ENCODE measurements at regions not wholly inside any gene's neighbourhood (a gene's known extent, or its start where the extent isn't known, plus 50 kb on each side); places are given as distances from the start of the nearest gene placed in this dataset.

DNA sequence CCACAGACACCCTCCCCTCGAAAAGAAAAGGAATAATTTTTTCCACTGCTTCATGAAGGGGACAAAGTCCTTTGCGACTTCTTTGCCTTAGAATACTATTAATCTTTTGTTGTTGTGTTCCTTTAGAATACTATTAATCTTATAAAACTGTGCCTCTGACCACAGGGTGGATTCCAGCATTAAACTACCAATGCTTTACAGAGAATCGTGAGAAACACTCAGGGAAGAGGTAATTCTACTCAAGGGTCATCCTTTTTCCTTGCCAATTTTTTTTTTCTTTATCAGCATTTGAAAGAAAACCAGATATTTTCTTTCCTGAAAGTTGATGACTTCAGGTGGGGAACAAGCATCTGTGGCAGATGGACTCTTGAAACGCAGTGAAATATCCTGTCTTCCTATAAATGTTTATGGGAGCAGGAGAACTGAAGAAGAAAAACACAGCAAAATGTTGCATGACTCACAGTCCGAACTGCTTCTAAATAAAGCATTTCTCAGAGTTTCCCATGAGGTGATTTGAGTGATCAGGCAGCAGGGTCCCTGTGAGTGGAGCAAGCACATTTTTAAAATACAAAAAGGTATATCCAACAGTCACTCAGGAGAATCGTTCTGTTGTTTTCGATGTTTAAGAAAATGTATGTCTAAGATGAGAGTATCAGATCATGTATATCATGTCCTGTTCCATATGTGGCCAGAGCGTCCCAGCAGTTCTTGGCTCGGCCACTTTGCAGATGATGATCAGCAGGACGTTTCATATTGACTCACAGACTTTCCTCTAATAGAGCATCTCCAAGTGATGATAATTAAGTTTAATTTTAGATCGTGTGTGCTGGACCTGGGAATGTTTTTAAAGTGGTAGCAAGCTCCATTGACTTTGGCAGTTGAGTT is 154.2 kb upstream of the RUNX1 start:
- 68 to 69% methylated on average over 11 of the region's 11 CpGs for WGBS, 2 donors
- ATAC-seq (ENCODE audit: low FRiP score in 2 of 2) (no peak), DNase-seq (no peak)

DNA sequence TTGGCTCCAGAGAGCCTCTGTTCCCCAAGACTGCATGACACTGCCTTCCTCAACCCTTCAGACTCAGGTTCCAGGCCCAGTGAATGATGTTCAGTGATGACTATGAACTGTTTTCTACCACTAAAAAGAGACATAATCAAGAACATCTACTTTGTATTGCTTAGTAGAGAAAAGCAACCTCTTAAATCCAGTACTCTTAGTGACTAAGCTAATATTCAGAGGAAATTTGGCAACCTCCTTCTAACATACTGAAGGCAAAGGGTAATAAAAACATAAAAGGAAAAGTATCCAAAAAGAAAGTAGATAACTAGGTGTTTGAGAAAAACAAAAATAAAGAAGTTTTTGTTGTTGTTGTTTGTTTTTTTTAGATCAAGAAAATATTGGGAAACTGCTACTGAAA is 153.3 kb upstream of the RUNX1 start:
- peaks cover 9 to 19% (median 12%) of the 10 kb centered on the region in 4 donors for H3K4me1 ChIP-seq
- TF ChIP-seq EP300 (IDR thresholded peaks at IDR 0.05) (no peak), POLR2A (IDR thresholded peaks at IDR 0.05) (no peak), POLR2AphosphoS5 (IDR thresholded peaks at IDR 0.05) (no peak)
- TF ChIP-seq, protein P1, sequence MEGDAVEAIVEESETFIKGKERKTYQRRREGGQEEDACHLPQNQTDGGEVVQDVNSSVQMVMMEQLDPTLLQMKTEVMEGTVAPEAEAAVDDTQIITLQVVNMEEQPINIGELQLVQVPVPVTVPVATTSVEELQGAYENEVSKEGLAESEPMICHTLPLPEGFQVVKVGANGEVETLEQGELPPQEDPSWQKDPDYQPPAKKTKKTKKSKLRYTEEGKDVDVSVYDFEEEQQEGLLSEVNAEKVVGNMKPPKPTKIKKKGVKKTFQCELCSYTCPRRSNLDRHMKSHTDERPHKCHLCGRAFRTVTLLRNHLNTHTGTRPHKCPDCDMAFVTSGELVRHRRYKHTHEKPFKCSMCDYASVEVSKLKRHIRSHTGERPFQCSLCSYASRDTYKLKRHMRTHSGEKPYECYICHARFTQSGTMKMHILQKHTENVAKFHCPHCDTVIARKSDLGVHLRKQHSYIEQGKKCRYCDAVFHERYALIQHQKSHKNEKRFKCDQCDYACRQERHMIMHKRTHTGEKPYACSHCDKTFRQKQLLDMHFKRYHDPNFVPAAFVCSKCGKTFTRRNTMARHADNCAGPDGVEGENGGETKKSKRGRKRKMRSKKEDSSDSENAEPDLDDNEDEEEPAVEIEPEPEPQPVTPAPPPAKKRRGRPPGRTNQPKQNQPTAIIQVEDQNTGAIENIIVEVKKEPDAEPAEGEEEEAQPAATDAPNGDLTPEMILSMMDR (IDR thresholded peaks at IDR 0.05): no peak
- no peak overlapping the region for H3K4me3 ChIP-seq
- H3K36me3 ChIP-seq: no peaks in the 10 kb centered on the region
- H3K27me3 ChIP-seq: no peaks in the 10 kb centered on the region
- no peak overlapping the region for H3K27ac ChIP-seq
- no peaks in the 10 kb centered on the region for H3K9me3 ChIP-seq
- ATAC-seq (ENCODE audit: low FRiP score in 2 of 2): no peak
- DNase-seq: no peak

More for the DNA sequence above, 154.2 kb upstream of the RUNX1 start:
- H3K27me3 ChIP-seq: no peaks in the 10 kb centered on the region
- H3K4me3 ChIP-seq: no peak overlapping the region
- TF ChIP-seq EP300 (IDR thresholded peaks at IDR 0.05): no peak
- TF ChIP-seq POLR2AphosphoS5 (IDR thresholded peaks at IDR 0.05): no peak
- TF ChIP-seq POLR2A (IDR thresholded peaks at IDR 0.05): no peak
- TF ChIP-seq, protein P1 (IDR thresholded peaks at IDR 0.05): no peak
- no peaks in the 10 kb centered on the region for H3K36me3 ChIP-seq
- H3K4me1 ChIP-seq: peaks cover 9 to 22% (median 12%) of the 10 kb centered on the region in 4 donors
- no peaks in the 10 kb centered on the region for H3K9me3 ChIP-seq
- H3K27ac ChIP-seq: no peak overlapping the region

DNA sequence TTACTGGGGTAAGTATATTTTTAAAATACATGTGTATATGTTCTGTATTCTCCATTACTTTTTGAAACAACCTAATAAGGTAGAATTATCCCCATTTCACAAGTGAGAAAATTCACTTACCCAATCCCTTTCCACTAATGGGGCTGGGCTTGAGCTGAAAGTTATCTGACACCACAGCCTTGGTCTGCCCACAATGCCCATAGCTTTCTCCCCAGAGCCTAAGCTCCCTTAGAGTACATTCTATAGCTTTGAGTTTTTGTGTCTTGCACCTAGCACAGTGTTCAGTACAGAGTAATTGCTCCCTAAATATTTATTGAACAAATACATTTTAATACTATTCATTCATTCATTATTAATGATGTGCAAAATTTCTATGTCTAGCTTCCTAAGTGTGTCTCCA is 152.7 kb upstream of the RUNX1 start:
- H3K9me3 ChIP-seq: no peaks in the 10 kb centered on the region
- no peaks in the 10 kb centered on the region for H3K27me3 ChIP-seq
- TF ChIP-seq, protein P1 (IDR thresholded peaks at IDR 0.05): no peak
- no peak for TF ChIP-seq POLR2AphosphoS5 (IDR thresholded peaks at IDR 0.05)
- TF ChIP-seq POLR2A (IDR thresholded peaks at IDR 0.05): no peak
- H3K36me3 ChIP-seq: no peaks in the 10 kb centered on the region
- H3K27ac ChIP-seq: no peak overlapping the region
- no peak overlapping the region for H3K4me3 ChIP-seq
- no peak for DNase-seq
- peaks cover 9 to 16% (median 12%) of the 10 kb centered on the region in 4 donors for H3K4me1 ChIP-seq
- ATAC-seq (ENCODE audit: low FRiP score in 2 of 2): no peak

DNA sequence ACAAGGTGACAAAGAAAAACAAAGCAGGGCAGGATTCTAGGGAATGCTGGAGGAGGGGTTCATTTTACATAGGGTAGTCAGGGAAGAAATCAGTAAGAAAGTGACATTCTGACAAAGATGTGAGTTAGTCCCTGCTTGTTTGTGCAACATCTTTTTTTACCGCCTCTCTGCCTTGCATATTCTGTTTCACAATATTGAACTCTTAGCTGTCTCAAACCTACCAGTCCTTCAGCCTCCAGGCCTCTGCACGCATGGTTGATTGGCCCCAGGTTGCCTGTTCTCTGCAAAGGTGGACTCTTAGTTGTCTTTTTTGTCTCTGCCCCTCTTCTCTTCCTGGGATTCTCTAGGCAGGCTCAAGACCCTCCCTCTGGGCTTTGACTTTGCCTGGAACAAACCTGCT is 152.2 kb upstream of the RUNX1 start:
- no peaks in the 10 kb centered on the region for H3K36me3 ChIP-seq
- DNase-seq: no peak
- H3K27ac ChIP-seq: no peak overlapping the region
- WGBS, 2 donors: 81 to 87% methylated on average over 2 of the region's 2 CpGs
- peaks cover 6 to 15% (median 10%) of the 10 kb centered on the region in 4 donors for H3K4me1 ChIP-seq
- H3K9me3 ChIP-seq: no peaks in the 10 kb centered on the region
- no peak for ATAC-seq (ENCODE audit: low FRiP score in 2 of 2)
- no peak overlapping the region for H3K4me3 ChIP-seq
- H3K27me3 ChIP-seq: no peaks in the 10 kb centered on the region
- TF ChIP-seq POLR2AphosphoS5 (IDR thresholded peaks at IDR 0.05) (no peak), EP300 (IDR thresholded peaks at IDR 0.05) (no peak), POLR2A (IDR thresholded peaks at IDR 0.05) (no peak)
- TF ChIP-seq, protein P1 (IDR thresholded peaks at IDR 0.05): no peak

DNA sequence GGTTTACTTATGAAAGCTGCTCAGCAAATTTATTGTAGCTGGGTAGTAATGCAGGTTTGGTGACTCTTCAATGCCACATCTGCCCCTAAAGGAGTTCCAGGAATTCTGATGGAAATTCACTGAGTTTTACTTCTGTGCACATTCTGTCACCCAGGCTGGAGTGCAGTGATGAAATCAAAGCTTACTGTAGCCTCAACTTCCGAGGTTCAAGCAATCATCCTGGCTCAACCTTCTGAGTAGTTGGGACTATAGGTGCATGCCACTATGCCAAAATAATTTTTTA is 150.6 kb upstream of the RUNX1 start:
- H3K36me3 ChIP-seq: no peaks in the 10 kb centered on the region
- H3K4me3 ChIP-seq: no peak overlapping the region
- H3K9me3 ChIP-seq: no peaks in the 10 kb centered on the region
- no peaks in the 10 kb centered on the region for H3K4me1 ChIP-seq
- no peaks in the 10 kb centered on the region for H3K27me3 ChIP-seq
- no peak for ATAC-seq (ENCODE audit: low FRiP score in 2 of 2)
- DNase-seq: no peak
- 75 to 89% methylated on average over 1 of the region's 1 CpG for WGBS, 2 donors
- TF ChIP-seq POLR2AphosphoS5 (IDR thresholded peaks at IDR 0.05): no peak
- no peak for TF ChIP-seq POLR2A (IDR thresholded peaks at IDR 0.05)
- TF ChIP-seq EP300 (IDR thresholded peaks at IDR 0.05): no peak
- TF ChIP-seq, protein P1 (IDR thresholded peaks at IDR 0.05): no peak
- no peak overlapping the region for H3K27ac ChIP-seq

Data from upper lobe of left lung (tissue), 6 donors.